DMS 273 treated with DMSO at 0.1 percent for 48 hours (cell line): ENCODE measurements at regions not wholly inside any gene's neighbourhood (a gene's known extent, or its start where the extent isn't known, plus 50 kb on each side); places are given as distances from the start of the nearest gene placed in this dataset.

Experiments used
- DNase-seq: peaks from one replicate; lab custom pipeline; 2025; lab: John Stamatoyannopoulos, UW

- DNase-seq, result no peak
Observed at GRCh38 chr13:74662905-74663304, 528.7 kb upstream of the KLF12 start.

GRCh38 chr13:74661851-74662250, 527.6 kb upstream of the KLF12 start:
- DNase-seq, result no peak

DNA sequence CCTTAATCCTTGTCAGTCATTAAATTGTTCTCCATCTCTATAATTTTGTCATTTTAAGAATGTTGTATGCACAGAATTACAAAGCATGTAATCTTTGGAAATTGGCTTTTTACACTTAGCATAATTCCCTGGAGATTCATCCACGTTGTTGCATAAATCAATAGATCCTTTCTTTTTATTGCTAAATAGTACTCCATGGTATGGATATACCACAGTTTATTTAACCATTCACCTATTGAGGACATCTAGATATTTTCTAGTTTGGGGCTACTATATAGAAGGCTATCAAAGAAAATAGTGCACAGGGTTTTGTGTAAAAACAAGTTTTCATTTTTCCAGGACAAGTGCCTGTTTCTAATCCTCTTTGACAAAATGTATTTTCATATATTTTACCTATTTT, 523.6 kb upstream of the KLF12 start:
- DNase-seq, result no peak

DNA sequence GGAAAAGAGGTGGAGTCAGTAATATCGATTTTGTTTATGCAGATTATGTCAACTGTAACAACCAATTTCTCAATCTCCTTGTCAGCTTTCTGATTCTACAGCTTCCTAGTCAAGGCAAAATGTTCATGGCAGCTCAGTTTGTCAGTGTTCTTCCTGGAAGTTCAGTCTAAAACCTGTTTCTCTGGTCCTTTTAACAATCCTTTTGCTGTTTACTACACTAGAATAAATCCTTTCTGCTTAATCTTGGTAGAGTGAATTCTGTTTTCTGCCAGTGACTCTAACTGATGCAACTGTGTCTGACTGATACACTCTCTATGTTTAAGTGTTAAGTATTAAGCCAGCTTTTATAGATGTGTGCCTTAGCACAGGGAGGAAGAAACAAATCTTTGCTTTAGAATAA, 516.9 kb upstream of the KLF12 start:
- DNase-seq, result no peak

DNA sequence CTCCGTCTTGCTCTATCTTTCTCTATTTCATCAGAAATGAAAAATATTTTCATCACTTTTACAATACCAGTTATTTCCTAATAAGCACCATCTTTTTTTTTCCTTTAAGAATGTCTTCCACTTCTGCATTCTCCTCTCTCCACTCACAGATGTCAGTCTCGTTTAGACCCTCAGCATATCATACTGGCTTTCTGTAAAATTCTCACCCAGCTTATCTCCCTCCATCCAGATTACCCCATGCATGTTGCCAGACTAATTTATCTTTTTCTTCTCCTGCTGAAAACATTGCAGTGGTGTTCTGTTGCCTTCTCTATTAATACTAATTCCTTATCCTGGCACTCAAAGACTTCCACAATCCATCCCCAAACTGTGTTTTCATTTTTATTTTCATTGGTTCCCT, 513.8 kb upstream of the KLF12 start:
- DNase-seq, result no peak

DNA sequence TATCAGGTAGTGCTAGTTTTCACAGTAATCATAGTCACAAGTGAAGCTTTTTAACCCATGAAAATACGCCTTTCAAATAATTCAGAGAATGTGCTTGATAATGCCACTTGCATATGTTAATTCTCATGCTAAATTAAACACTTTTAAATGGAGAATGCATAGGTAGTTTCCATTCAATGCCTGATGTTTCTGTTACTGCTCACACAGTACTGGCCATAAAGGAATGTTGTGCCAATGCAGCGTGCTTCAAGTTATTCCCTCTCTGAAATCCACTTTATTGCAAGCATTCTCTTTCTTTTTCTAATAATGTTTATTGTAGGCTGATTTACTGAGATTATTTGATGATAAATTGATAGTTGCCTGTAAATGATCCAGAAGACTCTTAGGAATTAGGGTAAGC, 513.0 kb upstream of the KLF12 start:
- no peak for DNase-seq

- no peak for DNase-seq
Observed at GRCh38 chr13:74646091-74646490, 511.9 kb upstream of the KLF12 start.

DNA sequence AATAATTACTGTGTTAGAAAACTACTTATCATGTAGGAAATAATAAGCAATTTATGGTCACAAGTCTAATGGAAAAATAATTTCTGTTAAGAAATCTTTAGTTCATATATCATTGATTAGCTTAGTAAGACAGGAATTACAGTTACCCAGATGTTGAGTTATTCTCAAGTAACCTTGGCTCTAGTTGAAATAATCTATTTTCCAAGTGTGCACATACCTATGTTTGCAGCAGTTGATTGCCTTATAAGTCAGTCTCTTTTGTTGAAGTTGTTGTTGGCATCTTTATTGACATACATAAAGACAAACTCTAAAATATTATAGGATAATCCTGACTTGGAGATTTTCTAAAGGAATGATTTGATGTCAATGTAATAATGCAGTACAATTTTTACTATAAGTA, 511.4 kb upstream of the KLF12 start:
- DNase-seq, result no peak

GRCh38 chr13:74644229-74644628, 510.0 kb upstream of the KLF12 start:
- DNase-seq, result no peak

DNA sequence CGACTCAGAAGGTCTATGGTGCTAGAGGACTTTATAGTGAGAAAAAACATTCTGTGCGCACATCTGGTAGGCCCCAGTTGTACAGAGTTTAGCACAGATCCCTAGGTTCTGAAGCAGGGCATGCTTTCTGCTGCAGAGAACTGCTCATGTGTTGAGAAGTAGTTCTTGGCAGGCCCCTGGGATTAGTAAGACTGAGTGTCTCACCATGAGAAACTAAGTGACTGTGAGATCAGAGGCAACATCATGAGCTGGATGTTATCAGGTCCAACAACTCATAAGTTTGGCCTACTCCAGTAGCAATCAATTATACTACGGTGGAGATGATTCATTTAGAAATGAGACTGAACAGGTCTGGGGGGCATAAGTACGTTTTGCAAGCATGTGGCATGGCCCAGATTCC, 507.4 kb upstream of the KLF12 start:
- no peak for DNase-seq

GRCh38 chr13:74633734-74634133, 499.5 kb upstream of the KLF12 start:
- DNase-seq, result no peak

GRCh38 chr13:74629985-74630384, 495.8 kb upstream of the KLF12 start:
- DNase-seq, result no peak

DNA sequence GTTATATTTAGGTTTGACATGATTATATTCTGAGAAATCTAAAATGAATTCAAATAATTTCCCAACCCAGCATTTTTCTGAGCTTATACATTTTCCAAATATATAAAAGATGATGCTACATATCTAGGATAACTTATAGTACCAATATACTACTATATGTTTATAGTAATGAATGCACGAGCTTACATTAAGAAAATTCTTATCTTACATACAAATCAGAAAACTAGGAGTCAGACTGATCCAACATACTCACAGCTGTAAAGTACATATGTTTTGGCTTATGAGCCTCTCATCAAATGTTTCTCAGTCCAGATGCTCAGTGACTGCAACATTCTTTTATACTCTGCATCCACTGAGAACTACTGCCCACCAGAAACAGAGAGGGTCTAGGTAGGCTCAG, 491.3 kb upstream of the KLF12 start:
- DNase-seq, result no peak

DNA sequence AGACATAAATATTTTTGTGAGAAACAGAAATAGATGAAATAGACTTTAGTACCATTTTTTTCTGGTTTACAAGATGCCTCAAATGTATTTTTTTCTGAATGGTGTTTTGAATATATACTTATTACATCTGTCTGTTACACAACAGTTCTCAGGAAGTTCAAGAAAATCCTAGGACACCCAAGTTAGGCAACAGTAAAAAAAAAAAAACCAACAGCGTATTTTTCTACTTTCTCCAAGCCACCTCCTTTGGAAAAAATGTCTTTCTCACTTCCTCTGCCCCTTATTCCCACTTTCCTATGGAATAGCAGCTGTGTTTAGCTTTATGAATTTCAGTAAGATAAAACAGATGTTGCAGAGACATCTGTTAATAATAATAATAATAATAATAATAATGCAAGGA, 489.6 kb upstream of the KLF12 start:
- DNase-seq, result no peak

DNA sequence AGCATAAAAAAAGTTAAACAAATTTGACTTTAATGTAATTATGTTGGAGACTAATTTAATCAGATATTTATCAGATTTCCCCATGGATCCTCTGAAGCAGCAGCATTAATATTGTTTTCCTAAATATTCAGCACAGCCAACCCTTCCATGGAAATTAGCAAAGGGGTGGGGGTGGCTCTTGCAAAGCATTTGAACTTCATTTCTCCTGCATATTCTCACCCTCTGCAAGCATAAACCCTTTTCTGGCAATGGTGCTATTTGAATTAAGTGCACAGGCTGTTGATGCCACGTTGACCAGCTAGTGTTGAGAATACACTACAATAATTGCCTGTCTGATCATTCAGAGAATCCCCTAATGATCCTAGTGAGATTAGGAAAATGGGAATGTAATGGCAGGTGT, 488.1 kb upstream of the KLF12 start:
- no peak for DNase-seq

- no peak for DNase-seq
Observed at GRCh38 chr13:74620711-74621110, 486.5 kb upstream of the KLF12 start.

- DNase-seq, result no peak
Observed at GRCh38 chr13:74620308-74620707, 486.1 kb upstream of the KLF12 start.

GRCh38 chr13:74597526-74597925, 463.3 kb upstream of the KLF12 start:
- DNase-seq, result no peak

DNA sequence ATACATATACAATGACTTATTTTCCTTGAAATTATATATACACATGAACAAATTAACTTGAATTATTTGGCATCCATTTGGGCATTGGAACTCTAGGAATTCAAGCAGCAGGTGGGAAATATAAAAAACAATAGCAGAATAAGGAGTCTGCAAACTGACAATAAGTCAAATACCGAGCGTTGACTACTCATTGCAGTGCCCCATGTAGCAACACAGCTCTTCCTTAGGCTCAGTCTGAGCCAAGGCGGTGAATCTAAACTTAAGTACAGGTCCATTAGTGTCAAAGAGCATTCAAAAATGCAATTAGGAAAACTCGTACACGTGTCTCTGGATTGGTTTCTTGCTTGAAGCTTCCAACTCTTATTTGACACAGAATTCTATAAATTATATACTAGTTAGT, 462.5 kb upstream of the KLF12 start:
- DNase-seq, result no peak

DNA sequence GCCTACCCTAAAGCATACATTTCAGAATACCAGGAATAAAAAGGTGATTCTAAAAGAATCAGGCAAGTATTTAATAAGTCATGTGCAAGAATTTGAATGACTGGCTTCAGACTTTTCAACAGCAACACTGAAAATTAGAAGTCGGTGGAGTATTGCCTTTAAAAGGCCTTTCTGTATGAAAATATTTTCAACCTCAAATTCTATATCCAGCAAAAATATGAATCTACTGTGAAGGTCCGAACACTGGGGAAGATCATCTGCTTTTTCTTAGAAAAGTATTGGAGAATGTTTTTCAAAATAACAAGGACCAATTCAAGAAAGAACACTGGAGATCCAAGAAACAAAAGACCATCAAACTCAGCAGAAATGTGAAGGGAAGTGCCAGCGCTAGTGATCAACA, 459.5 kb upstream of the KLF12 start:
- no peak for DNase-seq

GRCh38 chr13:74586847-74587246, 452.6 kb upstream of the KLF12 start:
- no peak for DNase-seq

DNA sequence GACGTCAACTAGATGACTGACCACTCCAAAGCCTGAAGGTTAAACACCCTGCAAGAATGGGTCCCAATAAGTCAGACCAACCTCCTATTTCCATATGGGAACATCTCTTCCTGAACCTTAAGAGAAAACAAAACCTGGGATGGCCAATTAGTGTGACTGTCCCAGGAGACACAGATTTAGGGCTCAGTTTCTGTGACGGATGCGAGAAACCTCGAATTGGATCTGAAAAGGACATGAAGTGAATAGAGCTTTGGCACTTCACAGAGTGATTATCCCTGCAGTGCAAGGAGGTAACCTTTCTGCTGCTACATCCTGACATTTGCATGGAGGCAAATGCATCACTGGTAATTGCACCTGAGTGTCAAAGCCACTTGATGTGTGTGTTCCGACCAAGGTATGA, 442.2 kb upstream of the KLF12 start:
- DNase-seq, result no peak

DNA sequence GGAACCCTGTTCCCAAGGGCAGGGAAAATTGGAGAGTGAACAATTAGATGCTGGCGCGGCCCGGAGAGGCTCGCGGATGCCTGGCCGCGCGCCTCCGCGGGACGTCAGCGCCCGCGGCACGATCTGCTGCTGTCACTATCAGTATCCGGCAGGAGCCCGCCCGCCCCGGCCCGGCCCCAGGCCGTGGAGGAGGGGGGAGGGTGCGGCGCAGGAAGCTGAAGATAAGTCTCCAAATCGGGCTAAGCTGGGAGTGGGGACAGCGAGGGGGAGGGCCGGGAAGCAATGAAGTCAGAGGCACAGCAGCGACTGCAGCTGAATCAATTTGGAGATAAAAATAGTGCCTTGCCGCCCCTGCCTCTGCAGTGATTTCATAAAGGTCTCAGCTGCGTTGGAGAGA, 441.5 kb upstream of the KLF12 start:
- no peak for DNase-seq

GRCh38 chr13:74574964-74575728, 440.9 kb upstream of the KLF12 start:
- DNase-seq, result no peak

GRCh38 chr13:74573654-74574053, 439.4 kb upstream of the KLF12 start:
- DNase-seq, result no peak
